HPDE6-E6E7 (cell line): ENCODE measurements at regions not wholly inside any gene's neighbourhood (a gene's known extent, or its start where the extent isn't known, plus 50 kb on each side); places are given as distances from the start of the nearest gene placed in this dataset.

Experiments used
- DNase-seq: peaks from one replicate; pipeline ENCODE4 v3.0.0; 2011; ENCODE audit warnings: missing footprints; ENCODE audit errors: extremely low spot score

DNA sequence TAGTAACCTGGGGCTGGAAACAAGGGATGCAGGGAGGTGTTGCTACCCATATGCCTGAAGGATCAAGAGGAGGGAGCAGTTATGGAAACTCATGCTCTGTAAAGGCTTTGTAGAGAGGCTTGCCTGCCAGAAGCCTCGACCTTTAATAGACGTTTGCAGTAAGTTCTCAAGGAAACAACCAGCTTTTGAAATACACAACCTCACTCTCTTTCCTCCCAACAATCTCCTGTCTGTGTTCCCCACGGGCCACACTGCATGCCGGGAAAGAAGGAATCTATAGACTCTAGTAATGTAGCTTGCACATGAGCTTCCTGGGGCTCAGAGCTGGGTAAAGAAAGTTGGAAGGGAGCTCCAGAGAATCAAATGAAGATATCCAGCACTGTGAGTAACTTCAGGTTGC, 101.6 kb upstream of the PACRGL start:
- no peak for DNase-seq

DNA sequence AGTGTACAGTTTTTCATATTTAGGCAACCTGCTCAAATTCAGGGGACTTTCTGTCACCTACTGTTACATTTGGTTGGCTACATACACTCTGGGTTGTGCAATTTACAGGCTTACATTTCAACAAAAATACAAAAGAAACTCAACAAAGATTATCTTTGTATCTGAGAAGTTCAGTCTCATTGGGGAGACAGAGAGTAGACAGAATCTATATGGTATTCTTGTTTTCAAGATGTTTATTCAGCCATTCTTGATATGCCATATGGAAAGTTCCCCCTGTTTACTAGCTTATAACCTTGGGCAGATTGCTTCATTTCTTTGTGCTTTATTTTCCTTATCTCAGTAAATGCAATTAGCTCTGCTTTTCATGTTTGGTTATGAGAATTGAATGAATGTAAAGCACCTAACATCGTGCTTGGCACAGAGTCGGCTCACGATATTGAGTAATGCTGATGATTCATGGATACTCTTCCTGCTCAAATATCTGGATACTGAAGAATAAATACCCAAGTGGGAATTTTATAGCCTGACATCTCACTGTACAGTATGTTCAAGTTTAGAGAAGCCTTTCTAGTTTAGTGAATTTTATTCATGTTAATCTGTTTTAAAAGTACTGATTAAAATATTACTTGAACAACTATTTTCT, 96.5 kb upstream of the PACRGL start:
- no peak for DNase-seq

DNA sequence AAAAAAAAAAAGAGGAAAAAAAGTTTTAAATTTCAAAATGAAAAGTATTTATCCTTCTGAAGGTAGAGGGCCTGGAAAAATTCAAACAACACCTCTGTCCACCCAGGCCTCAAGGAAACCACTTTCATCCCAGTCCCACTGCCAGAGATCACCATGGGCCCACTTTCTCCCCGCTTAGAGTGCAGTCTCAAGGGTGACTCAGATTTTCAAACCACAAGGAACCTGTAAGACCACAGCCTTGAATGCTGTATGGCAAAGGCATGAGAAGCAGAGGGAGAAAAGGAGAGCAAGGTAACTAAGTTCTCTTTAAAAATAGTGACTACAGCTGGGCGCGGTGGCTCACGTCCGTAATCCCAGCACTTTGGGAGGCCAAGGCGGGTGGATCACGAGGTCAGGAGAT, 87.9 kb upstream of the PACRGL start:
- no peak for DNase-seq

DNA sequence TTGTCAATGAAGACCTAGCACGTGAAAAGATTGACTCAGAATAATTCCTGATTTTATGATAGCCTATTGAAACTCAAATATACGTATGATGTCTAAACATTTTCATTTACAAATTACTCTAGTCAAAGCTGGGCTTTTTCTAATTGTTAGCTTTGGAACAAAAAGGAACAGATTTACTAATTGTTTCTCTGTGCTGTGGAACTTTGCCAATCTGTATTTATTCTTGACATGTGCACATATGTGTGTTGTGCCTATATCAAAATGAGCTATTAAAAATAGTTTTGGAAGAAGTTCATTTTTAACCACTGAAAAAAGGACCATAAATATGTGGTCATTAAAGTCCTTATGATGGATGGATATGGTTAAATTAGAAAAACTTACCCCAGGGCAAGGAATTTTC, 85.4 kb upstream of the PACRGL start:
- no peak for DNase-seq

DNA sequence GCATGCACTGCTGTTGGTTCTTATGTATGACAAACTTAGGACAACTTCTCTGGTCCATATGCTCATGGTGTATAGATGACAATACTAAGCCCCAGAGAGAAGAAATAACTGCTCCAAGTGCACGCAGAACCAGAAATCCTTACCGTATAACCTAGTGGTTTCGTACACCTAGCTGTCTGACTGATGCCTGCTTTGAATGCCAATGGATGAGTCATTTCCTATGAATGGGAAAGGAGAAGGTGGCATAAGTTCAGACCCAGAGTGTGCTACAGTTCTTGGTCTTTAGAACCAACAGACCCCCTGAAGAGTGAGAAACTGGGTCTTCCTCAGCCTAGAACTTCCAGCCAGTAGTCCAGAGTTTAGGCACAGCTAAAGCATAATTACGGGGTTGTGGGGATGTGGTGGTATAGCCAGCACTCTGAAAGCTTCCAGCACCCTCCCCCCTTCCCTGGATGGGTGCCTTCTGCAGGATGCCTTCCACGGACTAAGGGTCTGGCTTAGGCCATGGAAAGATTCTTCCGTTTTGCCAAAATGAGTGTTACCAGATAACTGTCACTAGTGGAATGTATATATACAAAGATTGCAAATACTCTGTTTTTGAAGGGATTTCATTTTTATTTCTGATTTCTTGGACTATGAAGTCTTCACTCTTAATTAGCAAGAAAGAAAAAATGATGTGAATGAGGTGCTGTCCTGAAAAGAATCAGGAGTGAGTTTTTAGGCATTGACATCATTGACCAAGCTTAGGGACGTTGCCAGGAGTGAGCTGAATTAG, 84.6 kb upstream of the PACRGL start:
- peak; percentile 66 for DNase-seq

DNA sequence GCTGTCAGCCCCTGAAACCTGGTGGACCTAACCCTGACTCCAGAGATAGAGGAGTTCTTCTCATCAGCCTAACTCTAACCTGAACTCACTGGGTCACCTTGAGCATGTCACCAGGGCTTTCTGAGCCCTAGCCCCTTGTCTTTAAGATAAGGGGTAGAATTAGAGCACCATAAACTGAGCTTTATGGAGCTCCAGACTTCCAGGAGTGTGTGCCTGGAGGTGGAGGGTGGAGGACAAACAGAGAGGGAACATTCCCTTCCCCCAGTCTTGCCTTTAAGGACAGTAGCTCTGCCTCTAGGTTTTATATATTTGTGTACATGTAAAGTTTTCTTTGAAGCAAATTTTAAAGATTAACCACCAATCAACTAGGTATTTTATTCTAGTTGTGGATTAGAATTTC, 83.9 kb upstream of the PACRGL start:
- no peak for DNase-seq

DNA sequence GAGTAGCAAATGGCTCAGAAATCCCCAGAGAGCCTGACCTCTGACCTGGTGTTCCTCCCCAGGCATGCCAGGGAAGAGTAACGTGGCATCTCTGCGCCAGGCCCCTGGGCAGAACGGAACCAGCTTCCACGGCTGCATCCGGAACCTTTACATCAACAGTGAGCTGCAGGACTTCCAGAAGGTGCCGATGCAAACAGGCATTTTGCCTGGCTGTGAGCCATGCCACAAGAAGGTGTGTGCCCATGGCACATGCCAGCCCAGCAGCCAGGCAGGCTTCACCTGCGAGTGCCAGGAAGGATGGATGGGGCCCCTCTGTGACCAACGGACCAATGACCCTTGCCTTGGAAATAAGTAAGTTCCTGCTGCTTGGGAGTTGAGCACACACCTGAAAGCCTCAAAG, 83.4 kb upstream of the PACRGL start:
- DNase-seq, result no peak

DNA sequence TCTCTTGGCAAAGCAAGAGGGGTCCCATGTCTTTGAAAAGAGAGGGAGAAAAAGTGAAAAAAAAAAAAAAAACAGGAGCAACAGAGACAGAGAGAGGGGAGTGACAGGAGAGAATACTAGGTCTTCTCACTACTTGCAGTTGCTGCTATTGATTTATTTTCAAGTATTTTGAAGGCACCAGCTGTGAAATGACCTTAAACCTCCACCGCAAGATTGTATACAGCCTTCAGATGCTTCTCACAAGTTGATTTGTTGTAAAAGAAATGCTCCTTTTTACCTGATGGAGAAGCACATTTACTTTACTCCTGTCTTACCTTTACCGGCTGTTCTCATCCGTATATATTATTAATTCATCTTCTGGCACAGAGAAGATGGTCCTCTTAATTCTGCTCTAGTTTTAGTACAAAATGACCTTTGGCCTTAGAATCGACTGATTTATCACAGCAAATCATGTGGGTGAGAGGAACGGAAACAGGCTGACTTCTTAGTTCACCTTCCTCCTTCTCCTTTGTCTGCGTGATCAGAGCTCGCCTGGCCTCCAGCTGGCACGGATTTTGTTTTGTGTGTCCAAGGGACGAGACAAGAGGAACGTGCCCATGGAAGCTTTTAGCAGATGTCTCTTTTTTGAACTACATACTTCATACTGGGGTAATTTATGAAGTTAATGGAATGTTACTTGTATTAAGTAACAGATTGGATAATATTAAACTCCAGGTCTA, 82.4 kb upstream of the PACRGL start:
- DNase-seq, result no peak

DNA sequence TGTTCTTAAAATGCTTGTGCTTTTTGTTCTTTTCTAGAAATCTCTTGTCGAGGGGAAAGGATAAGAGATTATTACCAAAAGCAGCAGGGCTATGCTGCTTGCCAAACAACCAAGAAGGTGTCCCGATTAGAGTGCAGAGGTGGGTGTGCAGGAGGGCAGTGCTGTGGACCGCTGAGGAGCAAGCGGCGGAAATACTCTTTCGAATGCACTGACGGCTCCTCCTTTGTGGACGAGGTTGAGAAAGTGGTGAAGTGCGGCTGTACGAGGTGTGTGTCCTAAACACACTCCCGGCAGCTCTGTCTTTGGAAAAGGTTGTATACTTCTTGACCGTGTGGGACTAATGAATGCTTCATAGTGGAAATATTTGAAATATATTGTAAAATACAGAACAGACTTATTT, 81.5 kb upstream of the PACRGL start:
- DNase-seq, result no peak

DNA sequence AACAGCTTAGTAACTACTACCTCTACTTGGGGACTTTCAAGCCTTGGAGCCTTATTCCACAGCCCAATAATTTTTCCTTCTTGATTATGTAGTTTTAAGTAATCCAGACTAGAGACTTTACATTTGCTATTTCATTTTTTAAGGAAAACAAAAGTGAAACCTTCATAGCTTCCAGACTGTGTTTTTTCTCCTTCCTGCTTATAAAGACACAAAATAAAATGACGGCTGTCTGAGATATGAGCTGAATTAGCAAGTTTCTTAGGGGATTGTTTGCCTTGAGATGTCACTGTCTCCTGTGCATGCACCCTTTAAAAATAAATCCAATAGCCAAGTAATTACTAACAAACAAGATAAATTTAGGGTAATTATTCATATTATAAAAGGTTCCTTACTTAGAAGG, 78.8 kb upstream of the PACRGL start:
- DNase-seq, result no peak

DNA sequence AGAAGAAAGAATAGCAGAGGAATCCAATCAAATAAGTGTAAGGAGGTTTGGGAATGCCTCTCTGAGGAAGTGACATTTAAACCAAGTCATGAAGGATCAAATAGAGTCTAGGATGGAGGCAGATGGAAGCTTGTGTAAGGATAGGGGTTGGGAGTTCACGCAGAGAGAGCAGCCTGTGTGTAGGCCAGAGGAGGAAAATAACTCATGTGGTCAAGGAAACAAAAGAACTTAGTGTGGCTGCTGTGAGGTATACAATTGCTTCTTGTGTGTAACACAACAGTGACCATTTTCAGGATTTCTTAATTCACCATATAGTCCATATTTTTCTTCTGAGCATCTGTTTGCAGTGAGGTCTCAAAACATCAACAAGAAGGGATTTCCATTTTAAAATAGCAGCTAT, 77.6 kb upstream of the PACRGL start:
- DNase-seq, result no peak

DNA sequence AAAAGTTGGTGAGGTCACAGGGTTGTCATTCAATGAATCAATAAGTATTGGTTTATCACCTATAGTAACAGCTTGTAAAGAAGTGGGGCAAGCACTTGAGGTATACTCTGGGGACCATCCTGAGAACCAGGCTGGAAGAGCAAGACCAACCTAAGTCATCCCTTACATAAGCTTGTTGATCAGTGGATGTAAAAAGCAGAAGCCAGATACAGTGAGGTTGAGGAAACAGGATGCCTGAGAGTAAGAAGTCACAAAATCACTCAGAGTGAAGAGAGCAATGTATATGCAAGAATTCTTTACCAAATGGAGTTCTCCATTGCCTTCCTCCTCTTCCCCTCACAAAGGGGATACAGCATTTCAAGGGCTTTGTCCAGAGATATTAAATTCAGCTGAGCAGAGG, 76.3 kb upstream of the PACRGL start:
- no peak for DNase-seq

DNA sequence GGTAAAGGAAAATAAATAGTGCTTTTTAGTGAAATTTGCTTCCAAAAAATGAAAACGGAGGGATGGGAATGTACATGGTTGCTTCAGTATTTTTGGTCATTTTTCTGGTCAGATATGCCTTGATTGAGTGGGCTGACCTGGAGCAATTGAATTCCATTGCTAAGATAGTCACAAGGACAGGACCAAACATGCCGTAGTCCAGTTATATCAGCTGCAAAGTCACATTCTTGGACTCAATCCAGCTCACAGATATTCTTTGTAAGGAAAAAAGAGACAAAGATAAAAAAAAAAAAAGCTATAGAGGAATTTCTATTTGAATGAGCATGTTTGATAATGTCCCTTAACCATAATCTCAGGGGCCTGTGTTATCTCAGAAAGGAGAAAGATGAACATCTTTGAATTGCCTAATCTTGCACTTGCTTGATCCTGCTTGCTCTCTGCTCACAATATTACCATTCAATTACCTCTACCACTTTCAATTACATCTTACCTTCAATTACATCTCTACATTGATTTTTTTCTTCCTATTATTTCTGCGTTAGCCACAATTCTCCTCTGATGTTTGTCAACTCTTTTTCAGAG, 75.4 kb upstream of the PACRGL start:
- DNase-seq, result no peak

DNA sequence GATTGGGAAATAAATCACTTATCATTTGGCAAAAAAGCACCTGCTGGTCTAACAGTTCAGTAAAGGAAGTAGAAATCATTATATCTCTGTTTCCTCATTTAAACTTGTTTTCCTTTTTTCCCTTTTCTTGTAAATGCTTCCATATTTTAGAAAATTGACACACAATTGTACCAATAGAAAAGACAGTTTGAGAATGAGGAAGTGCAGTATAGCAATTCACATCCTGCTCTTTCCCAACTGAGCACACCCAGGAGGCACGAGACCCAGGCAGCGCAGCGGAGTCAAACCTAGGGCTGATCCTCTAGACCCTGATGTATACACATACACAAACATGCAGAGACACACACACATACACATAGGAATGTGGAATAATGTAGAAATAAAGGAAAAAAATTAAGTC, 74.8 kb upstream of the PACRGL start:
- DNase-seq, result no peak

DNA sequence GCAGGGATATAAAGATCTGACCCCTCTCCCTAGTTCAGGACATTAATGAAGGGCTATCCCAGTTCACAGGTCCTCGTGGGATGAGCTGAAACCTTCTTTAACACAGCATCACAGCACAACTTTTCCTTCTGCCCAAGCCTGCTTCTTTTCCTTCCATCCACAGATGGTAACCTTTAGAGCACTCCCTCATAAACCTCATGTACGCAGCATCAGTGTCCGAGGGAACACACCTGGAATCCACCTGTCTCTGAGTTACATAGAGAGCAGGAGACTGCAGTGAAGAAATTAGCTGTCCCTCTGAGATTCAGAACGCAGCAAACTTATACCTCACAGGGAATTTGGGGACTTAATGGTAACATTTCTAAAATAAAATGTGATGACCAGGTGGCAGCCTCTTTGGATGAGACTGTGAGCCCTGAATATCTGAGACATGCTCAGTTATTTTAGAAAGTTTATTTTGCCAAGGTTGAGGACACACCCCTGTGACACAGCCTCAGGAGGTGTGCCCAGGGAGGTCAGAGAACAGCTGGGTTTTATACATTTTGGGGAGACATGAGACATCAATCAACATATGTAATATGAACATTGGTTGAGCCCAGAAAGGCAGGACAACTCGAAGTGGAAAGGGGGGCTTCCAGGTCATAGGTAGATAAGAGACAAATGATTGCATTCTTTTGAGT, 73.8 kb upstream of the PACRGL start:
- DNase-seq, result no peak

DNA sequence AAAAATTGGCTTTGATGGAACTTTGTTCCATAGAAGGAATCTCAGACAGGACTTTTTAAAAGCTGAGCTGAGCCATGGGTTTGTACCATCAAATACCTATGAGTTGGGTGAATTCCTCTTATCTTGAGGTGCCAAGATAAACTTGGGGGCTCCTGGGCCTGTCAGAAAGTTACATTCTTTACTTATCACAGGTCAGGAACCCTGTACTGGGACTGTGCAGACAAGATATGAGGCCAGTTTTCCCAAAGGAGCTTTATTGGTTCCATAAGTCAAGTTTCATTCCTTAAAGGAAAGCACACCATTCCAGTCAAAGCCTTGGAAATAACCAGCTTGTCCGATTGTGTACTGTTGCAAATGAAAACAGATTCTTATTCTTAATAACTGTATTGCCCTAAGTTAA, 72.4 kb upstream of the PACRGL start:
- DNase-seq, result no peak

DNA sequence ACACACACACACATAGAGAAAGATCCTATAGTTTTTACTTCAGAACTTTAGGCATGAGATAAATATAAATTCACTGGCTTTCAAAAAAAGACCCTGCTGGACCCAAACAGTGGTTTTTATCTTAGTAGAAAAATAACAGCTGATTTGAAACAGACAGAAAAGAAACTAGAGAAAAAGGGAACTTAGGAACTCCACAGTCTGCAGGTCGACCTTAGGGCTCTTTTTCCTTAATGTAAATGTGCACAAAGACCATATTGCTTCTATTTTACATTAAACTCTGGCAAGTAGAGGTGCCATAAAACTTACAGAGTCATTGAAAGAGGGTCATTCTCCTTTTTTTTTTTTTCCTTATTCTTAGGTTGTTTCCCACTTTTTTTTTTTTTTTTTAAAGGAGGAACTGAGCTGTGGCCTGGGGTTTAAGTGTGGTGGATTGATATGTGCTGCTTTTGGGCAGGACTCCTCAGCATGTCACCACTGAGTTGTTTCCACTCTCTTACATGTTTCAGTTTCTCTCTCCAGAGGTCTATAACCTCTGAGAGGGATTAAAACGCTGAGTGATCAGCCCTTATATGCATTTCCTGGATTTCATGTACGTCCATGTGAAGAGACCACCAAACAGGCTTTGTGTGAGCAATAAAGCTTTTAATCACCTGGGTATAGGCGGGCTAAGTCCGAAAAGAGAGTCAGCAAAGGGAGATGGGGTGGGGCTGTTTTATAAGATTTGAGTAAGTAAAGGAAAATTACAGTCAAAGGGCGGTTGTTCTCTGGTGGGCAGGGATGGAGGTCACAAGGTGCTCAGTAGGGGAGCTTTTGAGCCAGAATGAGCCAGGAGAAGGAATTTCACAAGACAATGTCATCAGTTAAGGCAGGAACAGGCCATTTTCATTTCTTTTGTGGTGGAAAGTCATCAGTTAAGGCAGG, 70.8 kb upstream of the PACRGL start:
- no peak for DNase-seq

DNA sequence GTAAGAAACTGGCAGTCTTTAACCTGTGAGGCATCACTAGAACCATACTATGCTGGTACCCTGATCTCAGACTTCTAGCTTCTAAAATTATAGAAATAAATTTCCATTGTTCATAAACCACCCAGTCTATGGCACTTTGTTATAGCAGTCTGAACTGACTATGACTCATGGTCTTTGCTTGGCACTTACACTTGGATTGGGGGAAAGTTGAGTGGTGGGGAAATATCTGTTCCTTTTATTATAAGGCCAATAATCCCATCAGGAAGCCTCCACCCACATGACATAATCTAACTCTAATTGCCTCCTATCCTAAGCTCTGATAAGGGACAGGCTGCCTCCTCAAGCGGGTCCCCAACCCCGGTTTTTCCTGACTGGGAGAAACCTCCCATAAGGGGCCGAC, 61.4 kb upstream of the PACRGL start:
- no peak for DNase-seq

DNA sequence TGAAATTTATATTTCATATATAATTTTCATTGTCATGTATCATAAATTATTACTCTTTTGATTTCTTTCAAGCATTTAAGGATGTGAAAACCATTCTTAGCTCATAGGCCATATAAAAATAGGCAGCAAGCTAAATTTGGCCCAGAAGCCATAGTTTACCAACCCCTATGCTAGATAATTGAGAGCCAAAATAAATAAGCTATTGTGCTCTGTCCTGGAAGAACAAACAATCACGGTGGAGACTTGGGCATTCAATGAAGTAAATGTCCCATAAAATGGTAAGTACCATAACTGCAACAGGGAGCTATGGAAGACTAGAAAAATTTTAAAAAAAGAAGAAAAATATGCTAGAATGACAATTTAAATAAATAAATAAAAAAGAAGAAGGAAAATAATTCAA, 60.9 kb upstream of the PACRGL start:
- DNase-seq, result no peak

DNA sequence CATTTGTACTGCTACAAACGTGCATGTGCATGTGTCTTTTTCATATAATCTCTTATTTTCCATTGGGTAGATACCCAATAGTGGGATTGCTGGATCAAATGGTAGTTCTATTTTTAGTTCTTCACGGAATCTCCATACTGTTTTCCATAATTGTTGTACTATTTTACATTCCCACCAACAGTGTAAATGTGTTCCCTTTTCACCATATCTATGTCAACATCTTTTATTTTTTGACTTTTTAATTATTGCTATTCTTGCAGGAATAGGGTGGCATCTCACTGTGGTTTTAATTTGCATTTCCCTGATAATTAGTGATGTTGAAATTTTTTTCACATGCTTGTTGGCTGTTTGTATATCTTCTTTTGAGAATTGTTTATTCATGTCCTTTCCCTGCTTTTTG, 59.3 kb upstream of the PACRGL start:
- DNase-seq, result no peak

DNA sequence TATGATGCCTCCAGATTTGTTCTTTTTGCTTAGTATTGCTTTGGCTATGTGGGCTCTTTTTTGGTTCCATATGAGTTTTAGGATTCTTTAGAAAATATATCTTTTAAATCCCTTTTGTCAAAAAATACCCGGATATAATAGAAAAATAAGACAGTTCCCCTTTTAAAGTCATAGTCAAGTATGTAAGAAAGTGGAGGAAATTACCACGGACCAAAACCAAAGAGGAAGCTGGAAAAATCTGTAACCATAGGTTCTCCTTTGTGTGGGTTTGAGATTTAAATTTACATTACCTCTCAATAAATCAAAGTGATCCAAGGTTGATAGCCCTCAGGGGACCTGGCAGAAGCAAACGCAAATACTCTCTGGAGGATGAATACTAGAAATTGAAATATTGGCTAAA, 58.3 kb upstream of the PACRGL start:
- no peak for DNase-seq
